GM23248 (cell line): ENCODE measurements at regions not wholly inside any gene's neighbourhood (a gene's known extent, or its start where the extent isn't known, plus 50 kb on each side); places are given as distances from the start of the nearest gene placed in this dataset.

Source experiments
- DNase-seq: peaks from one replicate; pipeline ENCODE4 v3.0.0-alpha.2; 2015
- H2AFZ ChIP-seq: fragments of 200-600 bp; sonication (generic); 2 replicates; pipeline ENCODE4 v1.6.1; 2016; ENCODE audit warnings: antibody characterized with exemption
- H3F3A ChIP-seq: fragments of 200-600 bp; sonication (generic); 2 replicates; pipeline ENCODE4 v1.6.1; 2016; ENCODE audit warnings: mild to moderate bottlenecking, antibody characterized with exemption, mixed run types; ENCODE audit not compliant: insufficient read depth
- H3K27ac ChIP-seq: fragments of 200-600 bp; sonication (generic); 2 replicates; pipeline ENCODE4 v1.5.1; 2016; ENCODE audit warnings: mild to moderate bottlenecking
- H3K27me3 ChIP-seq: fragments of 200-600 bp; sonication (generic); replicated peaks from 2 replicates; pipeline ENCODE4 v1.6.1; 2016; ENCODE audit warnings: mild to moderate bottlenecking; ENCODE audit not compliant: insufficient read depth
- H3K36me3 ChIP-seq: fragments of 200-600 bp; sonication (generic); 2 replicates; pipeline ENCODE4 v1.6.1; 2016; ENCODE audit warnings: low read depth, mild to moderate bottlenecking
- H3K4me1 ChIP-seq: fragments of 200-600 bp; sonication (generic); 2 replicates; pipeline ENCODE4 v1.6.1; 2016; ENCODE audit warnings: mild to moderate bottlenecking; ENCODE audit not compliant: insufficient read depth
- H3K4me2 ChIP-seq: fragments of 200-600 bp; sonication (generic); one replicate; pipeline ENCODE4 v1.6.1; 2016; ENCODE audit warnings: mild to moderate bottlenecking; ENCODE audit not compliant: unreplicated experiment
- H3K4me3 ChIP-seq: fragments of 200-600 bp; sonication (generic); 2 replicates; pipeline ENCODE4 v1.5.1; 2016; ENCODE audit warnings: mild to moderate bottlenecking
- H3K79me2 ChIP-seq: fragments of 200-600 bp; sonication (generic); 2 replicates; pipeline ENCODE4 v1.6.1; 2016; ENCODE audit warnings: mild to moderate bottlenecking; ENCODE audit not compliant: insufficient read depth
- H3K9ac ChIP-seq: fragments of 200-600 bp; sonication (generic); 2 replicates; pipeline ENCODE4 v1.6.1; 2016; ENCODE audit warnings: mild to moderate bottlenecking
- H3K9me2 ChIP-seq: fragments of 200-600 bp; sonication (generic); 2 replicates; pipeline ENCODE4 v1.6.1; 2016; ENCODE audit warnings: mixed run types, mild to moderate bottlenecking, moderate library complexity; ENCODE audit not compliant: insufficient read depth
- H3K9me3 ChIP-seq: fragments of 200-600 bp; sonication (generic); one replicate; pipeline ENCODE4 v1.6.1; 2017; ENCODE audit warnings: low read depth
- H4K20me1 ChIP-seq: fragments of 200-600 bp; sonication (generic); 2 replicates; pipeline ENCODE4 v1.6.0; 2016; ENCODE audit not compliant: insufficient read depth
- EZH2 ChIP-seq: fragments of 200-600 bp; sonication (generic); IDR thresholded peaks from 2 replicates; pipeline ENCODE4 v1.6.1; 2018; ENCODE audit warnings: antibody characterized with exemption, mild to moderate bottlenecking; ENCODE audit not compliant: insufficient read depth, poor library complexity, severe bottlenecking
- EZH2phosphoT487 ChIP-seq: fragments of 200-600 bp; sonication (generic); IDR thresholded peaks from 2 replicates; pipeline ENCODE4 v1.6.1; 2018; ENCODE audit warnings: antibody characterized with exemption, moderate library complexity, mild to moderate bottlenecking, low read depth; ENCODE audit not compliant: insufficient read depth
- WGBS, 2 experiments: methylation state at CpG; one replicate each; pipeline ENCODE4 v1.1.6; 2015 to 2017; ENCODE audit warnings: low lambda C conversion rate in 2 of 2, low coverage in 1 of 2; ENCODE audit errors: missing lambda C conversion rate in 2 of 2; 5-methylcytosine and 5-hydroxymethylcytosine counted together
- in situ Hi-C: fragments of 300-500 bp; cut with MboI; formaldehyde crosslinking; loops from 2 replicates; pipeline ENCODE4 v1.15.0; 2020

DNA sequence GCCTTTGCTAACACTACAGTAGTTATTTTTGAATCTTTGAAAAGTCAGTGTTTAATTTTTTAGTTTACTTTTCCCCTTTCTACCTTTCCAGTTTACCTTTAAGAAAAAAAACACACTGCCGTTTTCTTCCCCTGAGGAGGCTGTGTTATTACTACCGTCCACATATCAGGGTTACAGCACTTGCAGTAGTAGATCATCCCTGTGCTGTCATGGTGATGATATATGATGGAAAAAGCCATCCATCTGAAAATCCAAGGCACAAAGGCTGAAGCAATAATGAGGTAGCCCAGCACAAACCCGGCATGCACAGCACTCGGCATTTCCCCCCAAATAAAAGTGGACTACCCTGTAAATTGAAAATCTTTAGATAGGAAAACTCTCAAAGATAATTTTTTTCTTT, 258.7 kb downstream of the CXXC4 start:
- no peaks in the 10 kb centered on the region for H3K36me3 ChIP-seq
- no peaks in the 10 kb centered on the region for H3K79me2 ChIP-seq
- H3K4me3 ChIP-seq: no peak overlapping the region
- no peaks in the 10 kb centered on the region for H3F3A ChIP-seq
- WGBS, 2 experiments: 0 to 4% methylated on average over 4 of the region's 4 CpGs
- no peak overlapping the region for H3K27ac ChIP-seq
- H3K9me2 ChIP-seq: no peaks in the 10 kb centered on the region
- no peaks in the 10 kb centered on the region for H4K20me1 ChIP-seq
- no peaks in the 10 kb centered on the region for H3K9me3 ChIP-seq
- no peaks in the 10 kb centered on the region for H3K4me1 ChIP-seq
- H3K27me3 ChIP-seq: no peaks in the 10 kb centered on the region
- no peak overlapping the region for H2AFZ ChIP-seq
- in situ Hi-C loops: no loop called here
- H3K9ac ChIP-seq: no peak overlapping the region
- TF ChIP-seq EZH2: no peak
- TF ChIP-seq EZH2phosphoT487: no peak
- DNase-seq: no peak
- no peak overlapping the region for H3K4me2 ChIP-seq

DNA sequence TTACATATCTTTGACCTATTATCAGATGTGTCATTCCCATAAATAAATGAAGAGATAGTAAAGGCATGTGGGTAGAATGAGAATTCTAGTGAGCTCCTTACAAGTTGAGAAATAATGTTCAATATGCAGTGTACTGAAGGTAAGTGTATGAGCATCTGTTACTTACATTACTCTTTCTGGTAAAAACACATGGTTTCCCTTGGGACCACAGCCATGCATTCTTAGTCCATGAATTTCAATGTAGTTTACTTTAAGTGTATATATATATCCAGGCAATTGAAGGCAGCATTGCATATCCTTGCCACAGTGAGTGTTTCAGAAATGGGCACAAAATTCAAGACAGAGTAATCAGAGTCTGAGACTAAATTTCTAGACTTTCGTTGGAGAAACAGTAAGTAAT, 277.2 kb downstream of the CXXC4 start:
- TF ChIP-seq EZH2 (no peak), EZH2phosphoT487 (no peak)
- in situ Hi-C loops: no loop called here
- no peaks in the 10 kb centered on the region for H3K4me1 ChIP-seq
- H3K4me2 ChIP-seq: no peak overlapping the region
- no peaks in the 10 kb centered on the region for H3K36me3 ChIP-seq
- no peak for DNase-seq
- H3K27ac ChIP-seq: no peak overlapping the region
- no peaks in the 10 kb centered on the region for H4K20me1 ChIP-seq
- H3F3A ChIP-seq: no peaks in the 10 kb centered on the region
- 2 to 3% methylated on average over 1 of the region's 1 CpG for WGBS, 2 experiments
- H3K4me3 ChIP-seq: no peak overlapping the region
- no peak overlapping the region for H2AFZ ChIP-seq
- no peaks in the 10 kb centered on the region for H3K79me2 ChIP-seq
- no peaks in the 10 kb centered on the region for H3K9me2 ChIP-seq
- no peaks in the 10 kb centered on the region for H3K27me3 ChIP-seq
- no peaks in the 10 kb centered on the region for H3K9me3 ChIP-seq
- no peak overlapping the region for H3K9ac ChIP-seq

DNA sequence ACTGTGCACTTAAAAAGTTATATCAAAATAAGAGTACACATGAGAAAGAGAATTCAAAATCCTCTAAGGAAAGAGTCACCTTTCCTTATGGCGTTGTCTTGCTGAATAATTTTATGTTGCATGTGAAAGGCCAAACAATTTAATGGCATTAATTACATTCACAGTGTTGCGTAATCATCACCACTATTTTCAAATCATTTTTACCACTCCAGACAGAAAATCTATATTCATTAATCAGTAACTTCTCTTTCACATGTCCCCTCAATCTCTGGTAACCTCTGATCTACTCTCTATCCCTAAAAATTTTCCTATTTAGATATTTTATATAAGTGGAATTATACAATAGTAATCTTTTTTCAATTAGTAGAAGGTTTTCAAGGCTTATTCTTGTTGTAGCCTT, 283.0 kb downstream of the CXXC4 start:
- TF ChIP-seq EZH2phosphoT487 (no peak), EZH2 (no peak)
- in situ Hi-C loops: no loop called here
- 18 to 27% methylated on average over 2 of the region's 2 CpGs for WGBS, 2 experiments
- Histone ChIP-seq H3K9me3 (no peaks in the 10 kb centered on the region), H3K36me3 (no peaks in the 10 kb centered on the region), H3K4me2 (no peak overlapping the region), H3K9ac (no peak overlapping the region), H3K27me3 (no peaks in the 10 kb centered on the region), H3K9me2 (no peaks in the 10 kb centered on the region), H3K79me2 (no peaks in the 10 kb centered on the region), H3F3A (no peaks in the 10 kb centered on the region), H3K4me1 (no peaks in the 10 kb centered on the region), H3K4me3 (no peak overlapping the region), H2AFZ (no peak overlapping the region), H3K27ac (no peak overlapping the region), H4K20me1 (no peaks in the 10 kb centered on the region)
- no peak for DNase-seq

DNA sequence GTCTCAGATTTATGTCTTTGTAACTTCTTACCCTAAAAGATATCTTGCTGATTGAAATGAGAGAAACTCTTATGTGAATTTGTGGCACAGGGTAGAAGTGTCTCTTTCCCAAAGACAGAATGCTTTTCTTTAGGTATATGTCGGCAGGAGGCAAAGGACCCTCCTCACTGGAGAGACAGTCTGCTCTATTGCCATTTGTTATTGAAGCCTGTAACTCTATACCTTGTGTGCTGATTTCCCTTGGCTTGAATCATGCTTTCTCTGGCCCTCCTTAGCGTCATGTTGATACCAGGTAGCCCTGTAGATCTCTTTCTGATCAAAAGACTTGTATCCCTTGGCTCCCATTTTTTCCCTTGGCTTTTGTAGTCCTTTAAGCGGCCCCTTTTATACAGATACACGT, 284.3 kb downstream of the CXXC4 start:
- H3K4me1 ChIP-seq: no peaks in the 10 kb centered on the region
- H3K36me3 ChIP-seq: no peaks in the 10 kb centered on the region
- H2AFZ ChIP-seq: no peak overlapping the region
- no peaks in the 10 kb centered on the region for H3K79me2 ChIP-seq
- no peaks in the 10 kb centered on the region for H3K27me3 ChIP-seq
- TF ChIP-seq EZH2 (no peak), EZH2phosphoT487 (no peak)
- H3K27ac ChIP-seq: no peak overlapping the region
- H3K4me3 ChIP-seq: no peak overlapping the region
- no peaks in the 10 kb centered on the region for H3K9me2 ChIP-seq
- no peaks in the 10 kb centered on the region for H4K20me1 ChIP-seq
- H3K9me3 ChIP-seq: no peaks in the 10 kb centered on the region
- 15 to 19% methylated on average over 4 of the region's 4 CpGs for WGBS, 2 experiments
- in situ Hi-C loops: no loop called here
- H3K4me2 ChIP-seq: no peak overlapping the region
- no peak for DNase-seq
- H3K9ac ChIP-seq: no peak overlapping the region
- no peaks in the 10 kb centered on the region for H3F3A ChIP-seq

DNA sequence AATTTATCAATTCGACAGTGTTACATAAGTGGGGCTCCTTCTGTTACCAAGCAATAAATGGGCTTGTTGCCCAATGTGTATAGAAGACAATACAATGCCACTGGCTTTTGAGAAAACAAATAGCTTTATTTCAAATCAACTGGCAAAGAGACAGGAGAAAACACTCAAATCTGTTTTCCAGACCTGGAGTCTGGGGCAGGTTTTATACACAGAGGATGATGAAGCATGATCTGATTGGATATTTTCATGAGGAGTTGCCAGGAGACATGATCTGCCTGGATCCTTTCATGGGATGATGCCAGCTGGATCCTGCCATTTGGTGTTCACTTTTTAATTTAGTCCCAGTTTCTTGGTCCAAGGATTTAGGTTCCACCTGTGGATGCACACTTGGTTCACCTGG, 287.9 kb downstream of the CXXC4 start:
- Histone ChIP-seq H3F3A (no peaks in the 10 kb centered on the region), H3K36me3 (no peaks in the 10 kb centered on the region), H3K9ac (no peak overlapping the region), H3K4me2 (no peak overlapping the region), H3K4me1 (no peaks in the 10 kb centered on the region), H3K27me3 (no peaks in the 10 kb centered on the region), H3K9me2 (no peaks in the 10 kb centered on the region), H4K20me1 (no peaks in the 10 kb centered on the region), H3K27ac (no peak overlapping the region), H2AFZ (no peak overlapping the region), H3K9me3 (no peaks in the 10 kb centered on the region), H3K79me2 (no peaks in the 10 kb centered on the region), H3K4me3 (no peak overlapping the region)
- no peak for DNase-seq
- TF ChIP-seq EZH2 (no peak), EZH2phosphoT487 (no peak)
- 0% methylated on average over 1 of the region's 1 CpG for WGBS, 2 experiments
- in situ Hi-C loops: no loop called here
